ENCODE measurements at regions not wholly inside any gene's neighbourhood (a gene's known extent, or its start where the extent isn't known, plus 50 kb on each side); places are given as distances from the start of the nearest gene placed in this dataset.

DNA sequence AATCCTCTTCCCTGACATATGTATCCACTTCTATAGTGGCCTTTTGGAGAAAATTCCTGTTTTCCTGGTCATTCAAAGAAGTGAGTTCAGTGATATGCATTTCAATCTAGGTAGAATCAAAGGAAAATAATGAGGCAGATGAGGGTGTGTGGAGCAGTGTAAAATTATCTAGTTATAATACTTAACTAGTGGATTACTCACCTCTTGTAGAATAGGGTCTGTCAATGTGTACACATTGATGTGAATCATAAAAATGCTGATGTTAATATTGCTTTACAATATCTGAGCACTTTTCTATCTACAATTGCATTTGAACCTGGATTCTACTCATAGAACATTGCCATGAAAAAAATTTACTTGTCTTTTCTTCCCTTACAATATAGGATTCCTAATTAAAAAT is 293.5 kb downstream of the GBA3 start (continued):
- TF ChIP-seq, protein P1, sequence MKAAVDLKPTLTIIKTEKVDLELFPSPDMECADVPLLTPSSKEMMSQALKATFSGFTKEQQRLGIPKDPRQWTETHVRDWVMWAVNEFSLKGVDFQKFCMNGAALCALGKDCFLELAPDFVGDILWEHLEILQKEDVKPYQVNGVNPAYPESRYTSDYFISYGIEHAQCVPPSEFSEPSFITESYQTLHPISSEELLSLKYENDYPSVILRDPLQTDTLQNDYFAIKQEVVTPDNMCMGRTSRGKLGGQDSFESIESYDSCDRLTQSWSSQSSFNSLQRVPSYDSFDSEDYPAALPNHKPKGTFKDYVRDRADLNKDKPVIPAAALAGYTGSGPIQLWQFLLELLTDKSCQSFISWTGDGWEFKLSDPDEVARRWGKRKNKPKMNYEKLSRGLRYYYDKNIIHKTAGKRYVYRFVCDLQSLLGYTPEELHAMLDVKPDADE (conservative IDR thresholded peaks at IDR 0.05; ENCODE audit: control insufficient read depth, low read depth, low read length), result no peak

DNA sequence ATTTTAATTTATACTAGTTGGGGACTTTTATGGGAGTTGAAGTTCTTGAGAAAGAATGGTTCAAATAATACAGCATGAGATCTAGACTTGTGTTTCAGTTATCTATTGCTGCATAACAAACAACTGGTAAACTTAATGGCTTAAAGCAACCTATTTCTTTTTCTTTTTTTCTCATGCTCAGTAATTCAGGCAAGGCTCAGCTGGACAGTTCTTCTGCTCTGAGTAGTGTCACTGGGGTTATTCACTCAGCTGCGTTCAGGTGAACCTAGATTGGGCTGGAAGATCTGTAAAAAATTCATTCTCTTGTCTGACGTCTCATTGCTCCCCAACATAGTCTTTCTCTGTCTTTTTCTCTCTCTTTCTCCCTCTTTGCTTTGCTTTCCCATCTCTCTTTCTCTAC is 291.7 kb downstream of the GBA3 start:
- DNase-seq (ENCODE audit: extremely low read depth in 1 of 4, low spot score in 3 of 4) (no peak), ATAC-seq (no peak), FAIRE-seq (no peak)
- H3K4me2 ChIP-seq (ENCODE audit: insufficient read depth, low read length), result no peak overlapping the region
- H3K27me3 ChIP-seq (ENCODE audit: control insufficient read depth in 2 of 2, insufficient read depth in 2 of 2, low read length in 2 of 2), result no peaks in the 10 kb centered on the region; a peak in 1 of 5 replicates
- H3K36me3 ChIP-seq (ENCODE audit: control insufficient read depth, insufficient read depth, low read length), result no peaks in the 10 kb centered on the region
- H3K79me2 ChIP-seq (ENCODE audit: control insufficient read depth, insufficient read depth, low read length), result no peaks in the 10 kb centered on the region
- H3K4me3 ChIP-seq, result no peak overlapping the region
- ChIA-PET CTCF (ENCODE audit: low intra/inter-chr PET ratio) (no interaction called here), POLR2A (no interaction called here)
- H3K9me3 ChIP-seq (replicated peaks; ENCODE audit: control insufficient read depth, insufficient read depth, low read depth, low read length), result no peaks in the 10 kb centered on the region; the same call in 1 of the 2 replicates
- BruUV-seq (replicated peaks), result no TSS peak
- no peaks in the 10 kb centered on the region for H3K9me1 ChIP-seq (ENCODE audit: control insufficient read depth, insufficient read depth, low read length)
- H4K20me1 ChIP-seq (replicated peaks; ENCODE audit: control insufficient read depth, insufficient read depth, low read length), result no peaks in the 10 kb centered on the region
- 0% methylated on average over 2 of the region's 2 CpGs for WGBS (ENCODE audit: insufficient coverage, low coverage, missing lambda C conversion rate)
- no peak overlapping the region for H3K27ac ChIP-seq (ENCODE audit: extremely low read depth, low read depth, low read length)
- no peaks in the 10 kb centered on the region for H3K4me1 ChIP-seq (replicated peaks in 1 of 2; ENCODE audit: control insufficient read depth in 2 of 2, insufficient read depth in 2 of 2, low read length in 2 of 2)
- no peak overlapping the region for H3K9ac ChIP-seq (ENCODE audit: insufficient read depth in 1 of 2, low read depth in 2 of 2, low read length in 2 of 2)
- no peak overlapping the region for H2AFZ ChIP-seq (ENCODE audit: low read depth, low read length)
- intact Hi-C loops (cut with micrococcal nuclease), result no loop called here
- in situ Hi-C loops (cut with MboI), result no loop called here
- TF ChIP-seq, protein P2, sequence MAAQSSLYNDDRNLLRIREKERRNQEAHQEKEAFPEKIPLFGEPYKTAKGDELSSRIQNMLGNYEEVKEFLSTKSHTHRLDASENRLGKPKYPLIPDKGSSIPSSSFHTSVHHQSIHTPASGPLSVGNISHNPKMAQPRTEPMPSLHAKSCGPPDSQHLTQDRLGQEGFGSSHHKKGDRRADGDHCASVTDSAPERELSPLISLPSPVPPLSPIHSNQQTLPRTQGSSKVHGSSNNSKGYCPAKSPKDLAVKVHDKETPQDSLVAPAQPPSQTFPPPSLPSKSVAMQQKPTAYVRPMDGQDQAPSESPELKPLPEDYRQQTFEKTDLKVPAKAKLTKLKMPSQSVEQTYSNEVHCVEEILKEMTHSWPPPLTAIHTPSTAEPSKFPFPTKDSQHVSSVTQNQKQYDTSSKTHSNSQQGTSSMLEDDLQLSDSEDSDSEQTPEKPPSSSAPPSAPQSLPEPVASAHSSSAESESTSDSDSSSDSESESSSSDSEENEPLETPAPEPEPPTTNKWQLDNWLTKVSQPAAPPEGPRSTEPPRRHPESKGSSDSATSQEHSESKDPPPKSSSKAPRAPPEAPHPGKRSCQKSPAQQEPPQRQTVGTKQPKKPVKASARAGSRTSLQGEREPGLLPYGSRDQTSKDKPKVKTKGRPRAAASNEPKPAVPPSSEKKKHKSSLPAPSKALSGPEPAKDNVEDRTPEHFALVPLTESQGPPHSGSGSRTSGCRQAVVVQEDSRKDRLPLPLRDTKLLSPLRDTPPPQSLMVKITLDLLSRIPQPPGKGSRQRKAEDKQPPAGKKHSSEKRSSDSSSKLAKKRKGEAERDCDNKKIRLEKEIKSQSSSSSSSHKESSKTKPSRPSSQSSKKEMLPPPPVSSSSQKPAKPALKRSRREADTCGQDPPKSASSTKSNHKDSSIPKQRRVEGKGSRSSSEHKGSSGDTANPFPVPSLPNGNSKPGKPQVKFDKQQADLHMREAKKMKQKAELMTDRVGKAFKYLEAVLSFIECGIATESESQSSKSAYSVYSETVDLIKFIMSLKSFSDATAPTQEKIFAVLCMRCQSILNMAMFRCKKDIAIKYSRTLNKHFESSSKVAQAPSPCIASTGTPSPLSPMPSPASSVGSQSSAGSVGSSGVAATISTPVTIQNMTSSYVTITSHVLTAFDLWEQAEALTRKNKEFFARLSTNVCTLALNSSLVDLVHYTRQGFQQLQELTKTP (IDR thresholded peaks at IDR 0.05; ENCODE audit: low read depth in 1 of 2, partially characterized antibody in 2 of 2), result no peak
- TF ChIP-seq, protein P3, sequence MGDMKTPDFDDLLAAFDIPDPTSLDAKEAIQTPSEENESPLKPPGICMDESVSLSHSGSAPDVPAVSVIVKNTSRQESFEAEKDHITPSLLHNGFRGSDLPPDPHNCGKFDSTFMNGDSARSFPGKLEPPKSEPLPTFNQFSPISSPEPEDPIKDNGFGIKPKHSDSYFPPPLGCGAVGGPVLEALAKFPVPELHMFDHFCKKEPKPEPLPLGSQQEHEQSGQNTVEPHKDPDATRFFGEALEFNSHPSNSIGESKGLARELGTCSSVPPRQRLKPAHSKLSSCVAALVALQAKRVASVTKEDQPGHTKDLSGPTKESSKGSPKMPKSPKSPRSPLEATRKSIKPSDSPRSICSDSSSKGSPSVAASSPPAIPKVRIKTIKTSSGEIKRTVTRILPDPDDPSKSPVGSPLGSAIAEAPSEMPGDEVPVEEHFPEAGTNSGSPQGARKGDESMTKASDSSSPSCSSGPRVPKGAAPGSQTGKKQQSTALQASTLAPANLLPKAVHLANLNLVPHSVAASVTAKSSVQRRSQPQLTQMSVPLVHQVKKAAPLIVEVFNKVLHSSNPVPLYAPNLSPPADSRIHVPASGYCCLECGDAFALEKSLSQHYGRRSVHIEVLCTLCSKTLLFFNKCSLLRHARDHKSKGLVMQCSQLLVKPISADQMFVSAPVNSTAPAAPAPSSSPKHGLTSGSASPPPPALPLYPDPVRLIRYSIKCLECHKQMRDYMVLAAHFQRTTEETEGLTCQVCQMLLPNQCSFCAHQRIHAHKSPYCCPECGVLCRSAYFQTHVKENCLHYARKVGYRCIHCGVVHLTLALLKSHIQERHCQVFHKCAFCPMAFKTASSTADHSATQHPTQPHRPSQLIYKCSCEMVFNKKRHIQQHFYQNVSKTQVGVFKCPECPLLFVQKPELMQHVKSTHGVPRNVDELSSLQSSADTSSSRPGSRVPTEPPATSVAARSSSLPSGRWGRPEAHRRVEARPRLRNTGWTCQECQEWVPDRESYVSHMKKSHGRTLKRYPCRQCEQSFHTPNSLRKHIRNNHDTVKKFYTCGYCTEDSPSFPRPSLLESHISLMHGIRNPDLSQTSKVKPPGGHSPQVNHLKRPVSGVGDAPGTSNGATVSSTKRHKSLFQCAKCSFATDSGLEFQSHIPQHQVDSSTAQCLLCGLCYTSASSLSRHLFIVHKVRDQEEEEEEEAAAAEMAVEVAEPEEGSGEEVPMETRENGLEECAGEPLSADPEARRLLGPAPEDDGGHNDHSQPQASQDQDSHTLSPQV (IDR thresholded peaks at IDR 0.05), result no peak
- no peak for TF ChIP-seq ZNF347 (CRISPR knock-in tag; IDR thresholded peaks at IDR 0.05; ENCODE audit: low read depth)
- no peak for TF ChIP-seq ZNF584 (CRISPR knock-in tag; IDR thresholded peaks at IDR 0.05; ENCODE audit: low read depth)
- TF ChIP-seq NR2C2 (CRISPR knock-in tag; IDR thresholded peaks at IDR 0.05), result no peak
- TF ChIP-seq NR2C2 (tag; IDR thresholded peaks at IDR 0.05), result no peak
- no peak for TF ChIP-seq ZNF507 (tag; conservative IDR thresholded peaks at IDR 0.05)
- TF ChIP-seq, protein P4, sequence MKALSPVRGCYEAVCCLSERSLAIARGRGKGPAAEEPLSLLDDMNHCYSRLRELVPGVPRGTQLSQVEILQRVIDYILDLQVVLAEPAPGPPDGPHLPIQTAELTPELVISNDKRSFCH (CRISPR knock-in tag; IDR thresholded peaks at IDR 0.05), result no peak
- TF ChIP-seq, protein P4 (tag; IDR thresholded peaks at IDR 0.05), result no peak
- no peak for TF ChIP-seq ASH1L (IDR thresholded peaks at IDR 0.05; ENCODE audit: borderline replicate concordance, low read depth, partially characterized antibody)
- no peak for TF ChIP-seq C11orf30 (IDR thresholded peaks at IDR 0.05; ENCODE audit: low read depth)

Data from K562 (cell line).